ENCODE measurements at regions not wholly inside any gene's neighbourhood (a gene's known extent, or its start where the extent isn't known, plus 50 kb on each side); places are given as distances from the start of the nearest gene placed in this dataset.

DNA sequence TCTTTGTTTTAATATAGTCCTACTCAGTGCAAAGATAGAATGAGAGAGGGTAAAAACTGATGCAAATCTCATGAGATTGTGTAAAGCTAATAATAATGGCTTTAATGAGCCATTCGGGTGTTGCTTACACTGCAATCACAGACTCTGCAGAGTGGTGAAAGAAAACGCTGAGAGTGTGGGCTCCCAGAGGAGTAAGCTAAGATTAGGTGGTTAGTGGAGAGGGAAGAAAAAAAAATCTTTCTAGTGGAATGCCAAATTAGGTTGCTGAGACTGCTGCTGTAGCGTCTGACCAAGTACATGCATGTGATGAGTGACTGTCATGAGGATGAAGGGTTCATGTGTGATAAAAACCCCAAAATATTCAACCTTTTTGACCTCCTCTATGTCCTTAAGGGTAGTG, 645.9 kb upstream of the ADGRL4 start:
- TF ChIP-seq, protein P1, sequence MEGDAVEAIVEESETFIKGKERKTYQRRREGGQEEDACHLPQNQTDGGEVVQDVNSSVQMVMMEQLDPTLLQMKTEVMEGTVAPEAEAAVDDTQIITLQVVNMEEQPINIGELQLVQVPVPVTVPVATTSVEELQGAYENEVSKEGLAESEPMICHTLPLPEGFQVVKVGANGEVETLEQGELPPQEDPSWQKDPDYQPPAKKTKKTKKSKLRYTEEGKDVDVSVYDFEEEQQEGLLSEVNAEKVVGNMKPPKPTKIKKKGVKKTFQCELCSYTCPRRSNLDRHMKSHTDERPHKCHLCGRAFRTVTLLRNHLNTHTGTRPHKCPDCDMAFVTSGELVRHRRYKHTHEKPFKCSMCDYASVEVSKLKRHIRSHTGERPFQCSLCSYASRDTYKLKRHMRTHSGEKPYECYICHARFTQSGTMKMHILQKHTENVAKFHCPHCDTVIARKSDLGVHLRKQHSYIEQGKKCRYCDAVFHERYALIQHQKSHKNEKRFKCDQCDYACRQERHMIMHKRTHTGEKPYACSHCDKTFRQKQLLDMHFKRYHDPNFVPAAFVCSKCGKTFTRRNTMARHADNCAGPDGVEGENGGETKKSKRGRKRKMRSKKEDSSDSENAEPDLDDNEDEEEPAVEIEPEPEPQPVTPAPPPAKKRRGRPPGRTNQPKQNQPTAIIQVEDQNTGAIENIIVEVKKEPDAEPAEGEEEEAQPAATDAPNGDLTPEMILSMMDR (IDR thresholded peaks at IDR 0.05 in 8 of 11, conservative IDR thresholded peaks at IDR 0.05 in 3 of 11): no peak
- no peak for TF ChIP-seq POLR2A (IDR thresholded peaks at IDR 0.05)
